Activated B cell treated with CpG ODN at 0.5 μM for 24 hours (primary cell): ENCODE measurements at regions not wholly inside any gene's neighbourhood (a gene's known extent, or its start where the extent isn't known, plus 50 kb on each side); places are given as distances from the start of the nearest gene placed in this dataset.

ENCODE experiments used
- ATAC-seq: fragments of 200-7000 bp; cut with Tn5 transposase; one replicate; pipeline ENCODE4 v1.10.0; 2021; ENCODE audit warnings: low read depth, mild to moderate bottlenecking, moderate library complexity
- CTCF ChIA-PET: fragments of 350-600 bp; sonication (Branson Sonifier 250); formaldehyde crosslinking; loops from one replicate; lab custom pipeline; 2021; ENCODE audit warnings: antibody characterized with exemption; lab: Charles Lee
- POLR2A ChIA-PET: fragments of 350-600 bp; sonication (Branson Sonifier 250); formaldehyde crosslinking; loops from one replicate; lab custom pipeline; 2021; ENCODE audit warnings: antibody characterized with exemption; lab: Charles Lee
- DNase-seq: peaks from one replicate; pipeline ENCODE4 v3.0.0; 2022
- H3K27ac Mint-ChIP-seq: one replicate; pipeline ENCODE4 v1.8.0; 2020; ENCODE audit warnings: mixed read lengths
- H3K27me3 Mint-ChIP-seq: one replicate; pipeline ENCODE4 v1.8.0; 2021; ENCODE audit warnings: mixed read lengths
- H3K36me3 Mint-ChIP-seq: one replicate; pipeline ENCODE4 v1.8.0; 2021; ENCODE audit warnings: low read depth, mixed read lengths
- H3K4me1 Mint-ChIP-seq: one replicate; pipeline ENCODE4 v1.8.0; 2021; ENCODE audit warnings: mixed read lengths
- H3K4me3 Mint-ChIP-seq: one replicate; pipeline ENCODE4 v1.8.0; 2020; ENCODE audit warnings: mild to moderate bottlenecking, mixed read lengths
- H3K9me3 Mint-ChIP-seq: one replicate; pipeline ENCODE4 v1.8.0; 2020; ENCODE audit warnings: mixed read lengths
- CTCF ChIP-seq: fragments of 200-600 bp; IDR thresholded peaks from one replicate; pipeline ENCODE4 v1.8.0; 2022; ENCODE audit warnings: antibody characterized with exemption, mild to moderate bottlenecking
- intact Hi-C: fragments of 100-400 bp; cut with micrococcal nuclease; formaldehyde crosslinking; loops from one replicate; pipeline ENCODE4 v1.15.1; 2024

DNA sequence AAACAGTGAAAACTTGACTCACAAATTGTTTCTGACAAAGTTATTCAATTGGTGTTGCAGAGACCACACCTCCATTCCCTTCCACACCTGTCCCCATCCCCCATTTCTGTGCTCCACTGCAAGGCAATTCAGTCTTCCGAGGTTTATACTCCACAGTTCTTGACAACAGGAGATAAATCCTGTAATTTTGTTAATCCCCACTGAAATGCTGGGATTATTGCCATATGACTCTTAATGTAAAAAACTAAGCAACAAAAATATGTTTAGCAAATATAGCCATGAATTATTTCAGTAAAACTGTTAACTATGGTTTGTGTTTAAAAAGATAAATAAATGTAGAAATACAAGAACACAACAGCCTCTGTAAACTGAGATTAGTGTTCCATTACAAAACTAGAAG, 170.1 kb upstream of the SEMA3D start:
- H3K27me3 Mint-ChIP-seq = no peaks in the 10 kb centered on the region
- ChIA-PET CTCF (no interaction called here), POLR2A (no interaction called here)
- no peak overlapping the region for H3K27ac Mint-ChIP-seq
- H3K4me1 Mint-ChIP-seq = no peaks in the 10 kb centered on the region
- H3K36me3 Mint-ChIP-seq = no peaks in the 10 kb centered on the region
- no peak for TF ChIP-seq CTCF
- no peak overlapping the region for H3K4me3 Mint-ChIP-seq
- DNase-seq (no peak), ATAC-seq (no peak)
- intact Hi-C loops = no loop called here
- no peaks in the 10 kb centered on the region for H3K9me3 Mint-ChIP-seq

- Mint-ChIP-seq H3K27ac (no peak overlapping the region), H3K4me1 (no peaks in the 10 kb centered on the region), H3K4me3 (no peak overlapping the region), H3K36me3 (no peaks in the 10 kb centered on the region), H3K9me3 (no peaks in the 10 kb centered on the region), H3K27me3 (no peaks in the 10 kb centered on the region)
- ChIA-PET CTCF (no interaction called here), POLR2A (no interaction called here)
- ATAC-seq (no peak), DNase-seq (no peak)
- no peak for TF ChIP-seq CTCF
- intact Hi-C loops = no loop called here
Measured at GRCh38 chr7:85343484-85343883, 156.6 kb upstream of the SEMA3D start.

DNA sequence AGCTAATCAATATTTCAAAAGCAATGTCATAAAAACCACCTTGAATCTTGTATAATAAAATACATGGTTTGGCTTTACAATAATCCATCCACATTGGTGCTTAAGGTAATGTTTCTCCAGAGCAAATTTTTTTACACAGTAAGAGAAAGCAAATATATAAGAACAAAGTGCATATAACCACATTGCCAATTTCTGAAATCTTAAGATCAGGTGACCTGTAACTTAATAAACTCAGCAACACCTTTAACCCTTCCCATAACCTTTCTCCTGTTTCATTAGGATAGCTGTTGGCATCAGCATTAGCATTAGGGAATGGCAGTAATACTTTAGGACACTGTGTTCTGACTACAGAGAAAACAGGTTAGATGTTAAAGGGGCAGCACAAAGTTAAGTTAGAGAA, 155.9 kb upstream of the SEMA3D start:
- DNase-seq (no peak), ATAC-seq (no peak)
- ChIA-PET CTCF (no interaction called here), POLR2A (no interaction called here)
- no peaks in the 10 kb centered on the region for H3K9me3 Mint-ChIP-seq
- no peak for TF ChIP-seq CTCF
- H3K4me1 Mint-ChIP-seq = no peaks in the 10 kb centered on the region
- no peaks in the 10 kb centered on the region for H3K27me3 Mint-ChIP-seq
- no peak overlapping the region for H3K27ac Mint-ChIP-seq
- intact Hi-C loops = no loop called here
- H3K36me3 Mint-ChIP-seq = no peaks in the 10 kb centered on the region
- H3K4me3 Mint-ChIP-seq = no peak overlapping the region

- intact Hi-C loops = no loop called here
- Mint-ChIP-seq H3K9me3 (no peaks in the 10 kb centered on the region), H3K36me3 (no peaks in the 10 kb centered on the region), H3K27me3 (no peaks in the 10 kb centered on the region), H3K27ac (no peak overlapping the region), H3K4me3 (no peak overlapping the region), H3K4me1 (no peaks in the 10 kb centered on the region)
- no peak for TF ChIP-seq CTCF
- ChIA-PET POLR2A (no interaction called here), CTCF (no interaction called here)
- no peak for DNase-seq
- ATAC-seq = no peak
Measured at GRCh38 chr7:85341973-85342372, 155.1 kb upstream of the SEMA3D start.

DNA sequence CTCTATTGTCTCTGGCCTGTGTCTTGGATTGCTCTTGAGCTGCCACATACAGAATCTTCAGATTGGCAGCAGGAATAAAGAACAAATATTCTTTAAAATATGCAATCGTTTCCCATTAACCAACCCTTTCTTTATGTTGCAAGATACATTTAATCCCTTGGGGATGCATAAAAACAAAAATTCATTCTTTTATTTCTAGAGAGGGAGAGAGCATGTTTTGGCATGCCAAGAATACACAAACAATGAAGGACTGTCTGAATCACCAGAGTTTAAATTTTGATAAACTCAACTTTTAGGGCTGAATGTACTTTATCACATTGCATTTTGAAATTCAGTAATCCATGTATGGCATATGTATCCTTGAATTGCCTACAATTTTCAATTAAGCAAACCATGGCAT, 154.3 kb upstream of the SEMA3D start:
- Mint-ChIP-seq H3K4me3 (no peak overlapping the region), H3K27me3 (no peaks in the 10 kb centered on the region), H3K27ac (no peak overlapping the region), H3K9me3 (no peaks in the 10 kb centered on the region), H3K4me1 (no peaks in the 10 kb centered on the region), H3K36me3 (no peaks in the 10 kb centered on the region)
- intact Hi-C loops = no loop called here
- DNase-seq = no peak
- no peak for ATAC-seq
- ChIA-PET POLR2A (no interaction called here), CTCF (no interaction called here)
- TF ChIP-seq CTCF = no peak
